ENCODE measurements at regions not wholly inside any gene's neighbourhood (a gene's known extent, or its start where the extent isn't known, plus 50 kb on each side); places are given as distances from the start of the nearest gene placed in this dataset.

DNA sequence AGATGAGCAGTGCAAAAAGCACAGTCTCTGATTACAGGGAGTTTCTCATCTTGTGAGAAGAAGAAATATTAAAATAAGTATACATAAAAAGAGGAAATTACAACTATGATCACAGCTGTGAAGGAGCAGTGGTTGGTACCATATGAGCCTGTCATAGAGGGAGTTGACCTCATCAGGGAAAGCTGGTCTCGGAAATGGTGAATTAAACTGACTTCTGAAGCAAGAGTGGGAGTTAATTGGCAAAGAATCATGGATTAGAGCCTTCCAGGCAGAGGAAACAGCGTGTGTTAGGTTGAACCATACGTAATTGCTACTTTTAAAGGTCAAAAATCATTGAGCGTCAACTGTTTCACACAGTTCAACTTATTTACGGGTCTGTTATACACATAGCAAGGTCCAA lies 539.1 kb downstream of the EDEM1 start:
- 53% methylated on average over 5 of the region's 5 CpGs for WGBS
- Histone ChIP-seq H3K27me3 (no peaks in the 10 kb centered on the region), H3K9me3 (no peaks in the 10 kb centered on the region), H3K27ac (no peak overlapping the region), H3K4me3 (no peak overlapping the region), H3K36me3 (no peaks in the 10 kb centered on the region), H3K4me1 (no peaks in the 10 kb centered on the region)
- DNase-seq (ENCODE audit: low spot score in 2 of 2) = no peak
- TF ChIP-seq, protein P1, sequence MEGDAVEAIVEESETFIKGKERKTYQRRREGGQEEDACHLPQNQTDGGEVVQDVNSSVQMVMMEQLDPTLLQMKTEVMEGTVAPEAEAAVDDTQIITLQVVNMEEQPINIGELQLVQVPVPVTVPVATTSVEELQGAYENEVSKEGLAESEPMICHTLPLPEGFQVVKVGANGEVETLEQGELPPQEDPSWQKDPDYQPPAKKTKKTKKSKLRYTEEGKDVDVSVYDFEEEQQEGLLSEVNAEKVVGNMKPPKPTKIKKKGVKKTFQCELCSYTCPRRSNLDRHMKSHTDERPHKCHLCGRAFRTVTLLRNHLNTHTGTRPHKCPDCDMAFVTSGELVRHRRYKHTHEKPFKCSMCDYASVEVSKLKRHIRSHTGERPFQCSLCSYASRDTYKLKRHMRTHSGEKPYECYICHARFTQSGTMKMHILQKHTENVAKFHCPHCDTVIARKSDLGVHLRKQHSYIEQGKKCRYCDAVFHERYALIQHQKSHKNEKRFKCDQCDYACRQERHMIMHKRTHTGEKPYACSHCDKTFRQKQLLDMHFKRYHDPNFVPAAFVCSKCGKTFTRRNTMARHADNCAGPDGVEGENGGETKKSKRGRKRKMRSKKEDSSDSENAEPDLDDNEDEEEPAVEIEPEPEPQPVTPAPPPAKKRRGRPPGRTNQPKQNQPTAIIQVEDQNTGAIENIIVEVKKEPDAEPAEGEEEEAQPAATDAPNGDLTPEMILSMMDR (IDR thresholded peaks at IDR 0.05) = no peak
- TF ChIP-seq EP300 (IDR thresholded peaks at IDR 0.05) = no peak
- no peak for TF ChIP-seq POLR2AphosphoS5 (IDR thresholded peaks at IDR 0.05)
- no peak for TF ChIP-seq POLR2A (IDR thresholded peaks at IDR 0.05)

- WGBS = 86% methylated on average over 10 of the region's 10 CpGs
- H3K9me3 ChIP-seq = no peaks in the 10 kb centered on the region
- no peak for DNase-seq (ENCODE audit: low spot score in 2 of 2)
- no peaks in the 10 kb centered on the region for H3K4me1 ChIP-seq
- no peaks in the 10 kb centered on the region for H3K27me3 ChIP-seq
- no peak overlapping the region for H3K27ac ChIP-seq
- TF ChIP-seq, protein P1 (IDR thresholded peaks at IDR 0.05) = no peak
- TF ChIP-seq POLR2A (IDR thresholded peaks at IDR 0.05) = no peak
- no peak for TF ChIP-seq EP300 (IDR thresholded peaks at IDR 0.05)
- TF ChIP-seq POLR2AphosphoS5 (IDR thresholded peaks at IDR 0.05) = no peak
- H3K4me3 ChIP-seq = no peak overlapping the region
- H3K36me3 ChIP-seq = no peaks in the 10 kb centered on the region
These were observed 540.4 kb downstream of the EDEM1 start for GRCh38 chr3:5727743-5728484.

DNA sequence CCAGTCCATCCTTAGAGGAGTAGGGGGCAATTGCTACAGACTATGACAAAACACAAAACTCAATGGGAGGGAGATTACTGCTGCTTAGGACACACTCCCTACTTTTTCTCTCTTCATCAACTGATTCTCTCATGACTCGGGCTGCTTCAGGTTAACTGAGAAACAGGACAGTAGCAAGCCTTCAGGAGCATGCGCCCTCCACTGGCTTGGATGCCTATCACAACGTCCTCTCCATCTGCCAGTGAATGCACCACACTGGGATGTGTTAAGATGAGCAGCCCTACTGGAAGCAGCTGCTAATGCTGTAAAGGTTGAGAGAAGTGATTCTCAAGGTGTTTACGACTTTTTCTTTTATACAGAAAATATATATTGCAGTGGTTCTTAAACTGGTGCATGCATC lies 542.3 kb downstream of the EDEM1 start:
- no peaks in the 10 kb centered on the region for H3K36me3 ChIP-seq
- no peaks in the 10 kb centered on the region for H3K4me1 ChIP-seq
- no peaks in the 10 kb centered on the region for H3K27me3 ChIP-seq
- WGBS = 89% methylated on average over 4 of the region's 4 CpGs
- no peak overlapping the region for H3K27ac ChIP-seq
- no peak for DNase-seq (ENCODE audit: low spot score in 2 of 2)
- no peak overlapping the region for H3K4me3 ChIP-seq
- TF ChIP-seq EP300 (IDR thresholded peaks at IDR 0.05) (no peak), POLR2A (IDR thresholded peaks at IDR 0.05) (no peak), POLR2AphosphoS5 (IDR thresholded peaks at IDR 0.05) (no peak)
- TF ChIP-seq, protein P1 (IDR thresholded peaks at IDR 0.05) = no peak
- H3K9me3 ChIP-seq = no peaks in the 10 kb centered on the region

DNA sequence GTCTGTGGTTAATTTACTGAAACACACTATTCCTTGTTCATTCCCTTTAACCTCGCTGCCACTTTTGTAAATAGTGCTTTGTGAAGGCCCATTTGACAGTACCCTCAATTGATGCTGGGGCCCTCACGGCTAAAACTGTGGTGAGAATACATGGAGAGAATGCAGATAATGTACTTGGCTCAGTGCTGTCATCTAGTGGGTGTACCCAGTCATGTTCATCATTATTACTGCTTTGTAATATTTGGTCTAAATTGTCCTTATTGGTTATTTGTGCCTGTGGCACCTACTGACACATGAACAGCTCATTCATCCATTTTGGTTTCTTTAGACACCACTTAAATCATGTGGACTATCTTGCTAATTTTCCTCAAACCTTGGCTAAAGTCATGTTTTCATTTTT lies 543.6 kb downstream of the EDEM1 start:
- no peak for TF ChIP-seq EP300 (IDR thresholded peaks at IDR 0.05)
- no peak for TF ChIP-seq POLR2AphosphoS5 (IDR thresholded peaks at IDR 0.05)
- TF ChIP-seq POLR2A (IDR thresholded peaks at IDR 0.05) = no peak
- TF ChIP-seq, protein P1 (IDR thresholded peaks at IDR 0.05) = no peak
- no peak overlapping the region for H3K27ac ChIP-seq
- H3K9me3 ChIP-seq = no peaks in the 10 kb centered on the region
- no peaks in the 10 kb centered on the region for H3K36me3 ChIP-seq
- H3K4me3 ChIP-seq = no peak overlapping the region
- H3K4me1 ChIP-seq = no peaks in the 10 kb centered on the region
- WGBS = 81% methylated on average over 2 of the region's 2 CpGs
- H3K27me3 ChIP-seq = no peaks in the 10 kb centered on the region
- no peak for DNase-seq (ENCODE audit: low spot score in 2 of 2)

DNA sequence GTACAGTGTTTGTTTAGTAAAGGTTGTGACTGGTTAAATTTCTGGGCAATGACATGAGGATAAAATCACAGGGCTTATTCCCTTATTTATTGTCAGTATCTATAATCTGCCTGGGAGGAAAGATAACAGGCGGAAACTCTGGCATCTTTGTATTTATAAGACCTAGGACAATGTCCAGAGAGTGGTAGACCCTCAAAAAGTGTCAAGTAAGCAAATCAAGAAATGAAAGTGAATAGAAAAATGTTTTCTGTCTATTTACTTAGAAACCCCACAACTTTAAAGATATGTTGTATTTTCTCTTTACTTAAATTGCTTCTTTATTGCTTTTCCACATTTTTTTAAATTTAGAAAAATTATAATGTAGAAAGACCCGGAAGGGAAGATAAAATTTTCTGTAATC lies 544.6 kb downstream of the EDEM1 start:
- Histone ChIP-seq H3K4me1 (no peaks in the 10 kb centered on the region), H3K36me3 (no peaks in the 10 kb centered on the region), H3K27me3 (no peaks in the 10 kb centered on the region), H3K9me3 (no peaks in the 10 kb centered on the region), H3K27ac (no peak overlapping the region), H3K4me3 (no peak overlapping the region)
- no peak for TF ChIP-seq POLR2A (IDR thresholded peaks at IDR 0.05)
- no peak for TF ChIP-seq POLR2AphosphoS5 (IDR thresholded peaks at IDR 0.05)
- TF ChIP-seq, protein P1 (IDR thresholded peaks at IDR 0.05) = no peak
- no peak for TF ChIP-seq EP300 (IDR thresholded peaks at IDR 0.05)
- DNase-seq (ENCODE audit: low spot score in 2 of 2) = no peak
- 50% methylated on average over 2 of the region's 2 CpGs for WGBS
